ENCODE measurements at regions not wholly inside any gene's neighbourhood (a gene's known extent, or its start where the extent isn't known, plus 50 kb on each side); places are given as distances from the start of the nearest gene placed in this dataset.

DNA sequence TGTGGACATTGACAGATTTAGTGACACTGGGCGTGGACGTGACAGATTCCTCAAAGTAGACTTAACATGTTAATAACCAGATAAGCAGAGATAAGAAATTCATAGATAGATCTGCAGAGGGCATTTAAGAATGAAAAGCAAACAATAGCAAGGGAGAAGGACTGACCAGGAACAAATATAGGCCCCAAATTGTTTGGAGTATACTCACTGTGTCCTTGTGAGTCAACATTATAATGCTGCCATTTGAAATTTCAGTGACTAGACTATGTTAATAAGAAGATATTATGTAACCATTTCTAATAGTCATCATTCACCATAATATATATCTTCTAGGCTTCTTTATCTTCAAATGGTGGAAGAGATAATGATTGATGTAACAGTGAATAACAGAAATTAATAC lies 78.1 kb upstream of the SLC38A11 start:
- TF ChIP-seq, protein P1, sequence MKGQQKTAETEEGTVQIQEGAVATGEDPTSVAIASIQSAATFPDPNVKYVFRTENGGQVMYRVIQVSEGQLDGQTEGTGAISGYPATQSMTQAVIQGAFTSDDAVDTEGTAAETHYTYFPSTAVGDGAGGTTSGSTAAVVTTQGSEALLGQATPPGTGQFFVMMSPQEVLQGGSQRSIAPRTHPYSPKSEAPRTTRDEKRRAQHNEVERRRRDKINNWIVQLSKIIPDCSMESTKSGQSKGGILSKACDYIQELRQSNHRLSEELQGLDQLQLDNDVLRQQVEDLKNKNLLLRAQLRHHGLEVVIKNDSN (IDR thresholded peaks at IDR 0.05): no peak
- no peak for TF ChIP-seq CEBPB (IDR thresholded peaks at IDR 0.05)
- TF ChIP-seq TEAD4 (IDR thresholded peaks at IDR 0.05): no peak
- TF ChIP-seq FOXM1 (IDR thresholded peaks at IDR 0.05; ENCODE audit: borderline replicate concordance, low read depth): no peak
- no peak for TF ChIP-seq ZBTB7A (IDR thresholded peaks at IDR 0.05; ENCODE audit: low read depth)
- no peak for TF ChIP-seq EGR1 (IDR thresholded peaks at IDR 0.05)
- no peak for TF ChIP-seq TCF12 (IDR thresholded peaks at IDR 0.05; ENCODE audit: low read depth)
- TF ChIP-seq MAX (IDR thresholded peaks at IDR 0.05): no peak

GRCh38 chr2:165032559-165032958 lies 77.2 kb upstream of the SLC38A11 start:
- TF ChIP-seq, protein P2, sequence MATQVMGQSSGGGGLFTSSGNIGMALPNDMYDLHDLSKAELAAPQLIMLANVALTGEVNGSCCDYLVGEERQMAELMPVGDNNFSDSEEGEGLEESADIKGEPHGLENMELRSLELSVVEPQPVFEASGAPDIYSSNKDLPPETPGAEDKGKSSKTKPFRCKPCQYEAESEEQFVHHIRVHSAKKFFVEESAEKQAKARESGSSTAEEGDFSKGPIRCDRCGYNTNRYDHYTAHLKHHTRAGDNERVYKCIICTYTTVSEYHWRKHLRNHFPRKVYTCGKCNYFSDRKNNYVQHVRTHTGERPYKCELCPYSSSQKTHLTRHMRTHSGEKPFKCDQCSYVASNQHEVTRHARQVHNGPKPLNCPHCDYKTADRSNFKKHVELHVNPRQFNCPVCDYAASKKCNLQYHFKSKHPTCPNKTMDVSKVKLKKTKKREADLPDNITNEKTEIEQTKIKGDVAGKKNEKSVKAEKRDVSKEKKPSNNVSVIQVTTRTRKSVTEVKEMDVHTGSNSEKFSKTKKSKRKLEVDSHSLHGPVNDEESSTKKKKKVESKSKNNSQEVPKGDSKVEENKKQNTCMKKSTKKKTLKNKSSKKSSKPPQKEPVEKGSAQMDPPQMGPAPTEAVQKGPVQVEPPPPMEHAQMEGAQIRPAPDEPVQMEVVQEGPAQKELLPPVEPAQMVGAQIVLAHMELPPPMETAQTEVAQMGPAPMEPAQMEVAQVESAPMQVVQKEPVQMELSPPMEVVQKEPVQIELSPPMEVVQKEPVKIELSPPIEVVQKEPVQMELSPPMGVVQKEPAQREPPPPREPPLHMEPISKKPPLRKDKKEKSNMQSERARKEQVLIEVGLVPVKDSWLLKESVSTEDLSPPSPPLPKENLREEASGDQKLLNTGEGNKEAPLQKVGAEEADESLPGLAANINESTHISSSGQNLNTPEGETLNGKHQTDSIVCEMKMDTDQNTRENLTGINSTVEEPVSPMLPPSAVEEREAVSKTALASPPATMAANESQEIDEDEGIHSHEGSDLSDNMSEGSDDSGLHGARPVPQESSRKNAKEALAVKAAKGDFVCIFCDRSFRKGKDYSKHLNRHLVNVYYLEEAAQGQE (IDR thresholded peaks at IDR 0.05; ENCODE audit: low read depth): no peak
- TF ChIP-seq EP300 (IDR thresholded peaks at IDR 0.05; ENCODE audit: borderline replicate concordance) (no peak), FOXM1 (IDR thresholded peaks at IDR 0.05; ENCODE audit: borderline replicate concordance, low read depth) (no peak), CREB1 (IDR thresholded peaks at IDR 0.05; ENCODE audit: low read depth) (no peak), EGR1 (IDR thresholded peaks at IDR 0.05) (no peak), MAX (IDR thresholded peaks at IDR 0.05) (no peak), NFIC (IDR thresholded peaks at IDR 0.05) (no peak), ZBTB7A (IDR thresholded peaks at IDR 0.05; ENCODE audit: low read depth) (no peak), YY1 (IDR thresholded peaks at IDR 0.05; ENCODE audit: low read depth) (no peak)
- TF ChIP-seq, protein P1 (IDR thresholded peaks at IDR 0.05): no peak

- TF ChIP-seq YY1 (IDR thresholded peaks at IDR 0.05; ENCODE audit: low read depth): no peak
- no peak for TF ChIP-seq CREB1 (IDR thresholded peaks at IDR 0.05; ENCODE audit: low read depth)
These were observed 68.9 kb upstream of the SLC38A11 start for GRCh38 chr2:165024199-165024598.

GRCh38 chr2:165022781-165023180 lies 67.5 kb upstream of the SLC38A11 start:
- TF ChIP-seq YY1 (IDR thresholded peaks at IDR 0.05; ENCODE audit: low read depth) (no peak), CEBPB (IDR thresholded peaks at IDR 0.05) (no peak), NFIC (IDR thresholded peaks at IDR 0.05) (no peak), EP300 (IDR thresholded peaks at IDR 0.05; ENCODE audit: borderline replicate concordance) (no peak), TAF1 (IDR thresholded peaks at IDR 0.05; ENCODE audit: low read depth) (no peak), FOXM1 (IDR thresholded peaks at IDR 0.05; ENCODE audit: borderline replicate concordance, low read depth) (no peak), RAD21 (IDR thresholded peaks at IDR 0.05; ENCODE audit: low read depth) (no peak)
- TF ChIP-seq, protein P2 (IDR thresholded peaks at IDR 0.05; ENCODE audit: low read depth): no peak
- TF ChIP-seq, protein P1 (IDR thresholded peaks at IDR 0.05): no peak

GRCh38 chr2:165017966-165018596 lies 62.8 kb upstream of the SLC38A11 start:
- no peak for TF ChIP-seq TAF1 (IDR thresholded peaks at IDR 0.05; ENCODE audit: low read depth)
- no peak for TF ChIP-seq CEBPB (IDR thresholded peaks at IDR 0.05)
- TF ChIP-seq YY1 (IDR thresholded peaks at IDR 0.05; ENCODE audit: low read depth): no peak
- TF ChIP-seq, protein P1 (IDR thresholded peaks at IDR 0.05): no peak
- TF ChIP-seq NFIC (IDR thresholded peaks at IDR 0.05): no peak
- no peak for TF ChIP-seq FOXM1 (IDR thresholded peaks at IDR 0.05; ENCODE audit: borderline replicate concordance, low read depth)
- no peak for TF ChIP-seq ZBTB7A (IDR thresholded peaks at IDR 0.05; ENCODE audit: low read depth)
- no peak for TF ChIP-seq TCF12 (IDR thresholded peaks at IDR 0.05; ENCODE audit: low read depth)
- TF ChIP-seq RAD21 (IDR thresholded peaks at IDR 0.05; ENCODE audit: low read depth): no peak
- no peak for TF ChIP-seq EGR1 (IDR thresholded peaks at IDR 0.05)
- no peak for TF ChIP-seq TEAD4 (IDR thresholded peaks at IDR 0.05)
- TF ChIP-seq, protein P2 (IDR thresholded peaks at IDR 0.05; ENCODE audit: low read depth): no peak
- no peak for TF ChIP-seq EP300 (IDR thresholded peaks at IDR 0.05; ENCODE audit: borderline replicate concordance)

All from Ishikawa (cell line).